ENCODE measurements at regions not wholly inside any gene's neighbourhood (a gene's known extent, or its start where the extent isn't known, plus 50 kb on each side); places are given as distances from the start of the nearest gene placed in this dataset.

GRCh38 chr10:130481936-130482335 lies 345.7 kb downstream of the GLRX3 start:
- intact Hi-C loops (cut with DNase I): no loop called here
- DNase-seq: no peak
- WGBS, 3 donors: 62 to 66% (median 62%) methylated on average over 11 of the region's 11 CpGs
- Histone ChIP-seq H3K4me3 (no peak overlapping the region), H3K27me3 (no peaks in the 10 kb centered on the region), H3K27ac (no peak overlapping the region), H3K36me3 (no peaks in the 10 kb centered on the region), H3K9me3 (no peaks in the 10 kb centered on the region), H3K4me1 (ENCODE audit: insufficient read depth) (no peaks in the 10 kb centered on the region)
- no peak for TF ChIP-seq EP300 (IDR thresholded peaks at IDR 0.05)
- no peak for TF ChIP-seq CTCF (IDR thresholded peaks at IDR 0.05)
- TF ChIP-seq POLR2A (IDR thresholded peaks at IDR 0.05): no peak

GRCh38 chr10:130483691-130484467 lies 347.7 kb downstream of the GLRX3 start:
- no peak for DNase-seq
- H3K27ac ChIP-seq: no peak overlapping the region
- no peaks in the 10 kb centered on the region for H3K36me3 ChIP-seq
- no peaks in the 10 kb centered on the region for H3K27me3 ChIP-seq
- intact Hi-C loops (cut with DNase I): no loop called here
- no peak overlapping the region for H3K4me3 ChIP-seq
- no peaks in the 10 kb centered on the region for H3K4me1 ChIP-seq (ENCODE audit: insufficient read depth)
- H3K9me3 ChIP-seq: no peaks in the 10 kb centered on the region
- WGBS, 3 donors: 36 to 51% (median 48%) methylated on average over 17 of the region's 17 CpGs
- TF ChIP-seq EP300 (IDR thresholded peaks at IDR 0.05) (no peak), CTCF (IDR thresholded peaks at IDR 0.05) (no peak), POLR2A (IDR thresholded peaks at IDR 0.05) (no peak)

- Histone ChIP-seq H3K27me3 (no peaks in the 10 kb centered on the region), H3K4me1 (ENCODE audit: insufficient read depth) (no peaks in the 10 kb centered on the region), H3K4me3 (no peak overlapping the region), H3K27ac (no peak overlapping the region), H3K36me3 (no peaks in the 10 kb centered on the region), H3K9me3 (no peaks in the 10 kb centered on the region)
- 73 to 82% (median 77%) methylated on average over 18 of the region's 18 CpGs for WGBS, 3 donors
- TF ChIP-seq CTCF (IDR thresholded peaks at IDR 0.05): no peak
- TF ChIP-seq POLR2A (IDR thresholded peaks at IDR 0.05): no peak
- TF ChIP-seq EP300 (IDR thresholded peaks at IDR 0.05): no peak
- intact Hi-C loops (cut with DNase I): no loop called here
- no peak for DNase-seq
These were observed 348.4 kb downstream of the GLRX3 start for GRCh38 chr10:130484468-130485180.

GRCh38 chr10:130485236-130485957 lies 349.2 kb downstream of the GLRX3 start:
- intact Hi-C loops (cut with DNase I): no loop called here
- H3K9me3 ChIP-seq: no peaks in the 10 kb centered on the region
- TF ChIP-seq CTCF (IDR thresholded peaks at IDR 0.05): no peak
- TF ChIP-seq EP300 (IDR thresholded peaks at IDR 0.05): no peak
- no peak for TF ChIP-seq POLR2A (IDR thresholded peaks at IDR 0.05)
- DNase-seq: no peak
- no peaks in the 10 kb centered on the region for H3K4me1 ChIP-seq (ENCODE audit: insufficient read depth)
- no peak overlapping the region for H3K4me3 ChIP-seq
- no peak overlapping the region for H3K27ac ChIP-seq
- 79 to 83% (median 82%) methylated on average over 27 of the region's 27 CpGs for WGBS, 3 donors
- no peaks in the 10 kb centered on the region for H3K36me3 ChIP-seq
- H3K27me3 ChIP-seq: no peaks in the 10 kb centered on the region

Measured in ovary (tissue), 7 donors.